HepG2 (cell line): ENCODE measurements at regions not wholly inside any gene's neighbourhood (a gene's known extent, or its start where the extent isn't known, plus 50 kb on each side); places are given as distances from the start of the nearest gene placed in this dataset.
"Not testable (repeated sequence)": the region's sequence is repeated elsewhere in the genome, so short reads cannot be mapped to it uniquely, and the experiment has no call there.

Experiments used
- ATAC-seq: fragments of 200-7000 bp; cut with Tn5 transposase; 3 replicates; pipeline ENCODE4 v1.9.1; 2020; ENCODE audit warnings: mild to moderate bottlenecking, moderate library complexity
- BruUV-seq: library from RNA; stranded (reverse); fragments of 400-500 nt; replicated peaks from 2 replicates; lab custom pipeline; 2021; lab: Mats Ljungman, UMichigan
- CTCF ChIA-PET: fragments of 300-600 bp; formaldehyde crosslinking; extraction: SDS; loops from one replicate; lab custom pipeline; 2021; ENCODE audit warnings: low total read pairs, inconsistent platforms, low intra/inter-chr PET ratio; lab: Yijun Ruan, JAX
- POLR2A ChIA-PET: fragments of 350-600 bp; sonication (Branson Sonifier 250); formaldehyde crosslinking; loops from one replicate; lab custom pipeline; 2020; ENCODE audit warnings: antibody characterized with exemption, inconsistent platforms; lab: Yijun Ruan, JAX
- DNase-seq: peaks from one replicate; pipeline ENCODE4 v3.0.0-alpha.2; 2015; ENCODE audit warnings: low spot score
- FAIRE-seq: peaks from 3 replicates; lab custom pipeline; 2011; peaks lifted over from hg19 to GRCh38; lab: Jason Lieb, UNC
- H2AFZ ChIP-seq: one replicate; pipeline ENCODE4 v1.6.1; 2011; ENCODE audit warnings: low read length, inconsistent platforms
- H3K27ac ChIP-seq: fragments of 300-600 bp; 3 replicates; pipeline ENCODE4 v1.8.0; 2011; ENCODE audit warnings: mixed run types, mild to moderate bottlenecking, mixed read lengths, low read length, inconsistent platforms; ENCODE audit not compliant: insufficient read depth; ENCODE audit errors: extremely low read length
- H3K27me3 ChIP-seq, 2 experiments: fragments of 200-600 bp in 1 of 2; 2 replicates in 1 of 2; 3 replicates in 1 of 2; pipeline versions ENCODE4 v1.6.0 to v1.8.0; 2011; ENCODE audit warnings: low read length in 2 of 2, mild to moderate bottlenecking in 2 of 2, moderate library complexity in 2 of 2, inconsistent platforms in 1 of 2; ENCODE audit not compliant: insufficient read depth in 2 of 2, control insufficient read depth in 1 of 2
- H3K36me3 ChIP-seq, 2 experiments: fragments of 200-600 bp in 1 of 2; replicated peaks in 1 of 2; 2 replicates in 1 of 2; 3 replicates in 1 of 2; pipeline versions ENCODE4 v1.5.1 to v1.8.0; 2011; ENCODE audit warnings: low read length in 2 of 2, inconsistent platforms in 1 of 2; ENCODE audit not compliant: insufficient read depth in 2 of 2, control insufficient read depth in 1 of 2
- H3K4me1 ChIP-seq: 2 replicates; pipeline ENCODE4 v1.5.1; 2012; ENCODE audit warnings: low read length, inconsistent platforms; ENCODE audit not compliant: insufficient read depth
- H3K4me2 ChIP-seq: 2 replicates; pipeline ENCODE4 v1.6.0; 2011; ENCODE audit warnings: low read depth, low read length, inconsistent platforms
- H3K4me3 ChIP-seq, 3 experiments: fragments of 200-600 bp in 1 of 3; sonication (generic), shearing (Covaris generic) in 1 of 3; replicated peaks in 1 of 3; 2 replicates each; pipeline ENCODE4 v1.5.1; 2011 to 2016; ENCODE audit warnings: low read length in 3 of 3, inconsistent platforms in 2 of 3, low read depth in 2 of 3, mild to moderate bottlenecking in 2 of 3, control low read depth in 1 of 3, mixed read lengths in 1 of 3; ENCODE audit not compliant: insufficient read depth in 1 of 3
- H3K79me2 ChIP-seq: one replicate; pipeline ENCODE4 v1.6.1; 2011; ENCODE audit warnings: low read length, inconsistent platforms; ENCODE audit not compliant: insufficient read depth
- H3K9ac ChIP-seq: 2 replicates; pipeline ENCODE4 v1.6.0; 2011; ENCODE audit warnings: mild to moderate bottlenecking, low read depth, low read length, inconsistent platforms; ENCODE audit not compliant: insufficient read depth
- H3K9me3 ChIP-seq: 2 replicates; pipeline ENCODE4 v1.5.1; 2012; ENCODE audit warnings: mild to moderate bottlenecking, low read length
- H4K20me1 ChIP-seq: 2 replicates; pipeline ENCODE4 v1.6.0; 2011; ENCODE audit warnings: inconsistent platforms, mild to moderate bottlenecking, low read length, moderate library complexity; ENCODE audit not compliant: insufficient read depth
- EHMT2 ChIP-seq: fragments of 200-600 bp; sonication (generic); IDR thresholded peaks from 2 replicates; pipeline ENCODE4 v1.7.0; 2017; ENCODE audit warnings: antibody characterized with exemption, low read depth, low read length, borderline replicate concordance
- EP300 ChIP-seq, 3 experiments: sonication (generic) in 1 of 3; formaldehyde crosslinking in 1 of 3; IDR thresholded peaks; 2 replicates each; pipeline versions ENCODE4 v1.5.1 to v1.6.1; 2011 to 2020; ENCODE audit warnings: low read depth in 2 of 3, low read length in 2 of 3, borderline replicate concordance in 1 of 3, improper control_type of control experiment in 1 of 3, mild to moderate bottlenecking in 1 of 3, missing genetic modification reagents in 1 of 3, moderate library complexity in 1 of 3
- FIP1L1 ChIP-seq: fragments of 200-400 bp; formaldehyde crosslinking; IDR thresholded peaks from 2 replicates; pipeline ENCODE4 v1.6.1; 2018; ENCODE audit warnings: low read depth, mild to moderate bottlenecking, low read length, moderate library complexity, borderline replicate concordance; ENCODE audit not compliant: insufficient read depth
- FOXJ3 ChIP-seq: sonication (generic); formaldehyde crosslinking; IDR thresholded peaks from 2 replicates; pipeline ENCODE4 v1.4.0; 2020; ENCODE audit warnings: missing genetic modification reagents, mild to moderate bottlenecking, borderline replicate concordance
- GLI4 ChIP-seq: sonication (generic); formaldehyde crosslinking; IDR thresholded peaks from 2 replicates; pipeline ENCODE4 v1.5.1; 2020; ENCODE audit warnings: missing genetic modification reagents, mild to moderate bottlenecking, moderate library complexity, borderline replicate concordance
- MTA1 ChIP-seq: sonication (generic); formaldehyde crosslinking; IDR thresholded peaks from 2 replicates; pipeline ENCODE4 v1.4.0; 2020; ENCODE audit warnings: missing genetic modification reagents, mild to moderate bottlenecking, borderline replicate concordance
- NAIF1 ChIP-seq: sonication (generic); formaldehyde crosslinking; IDR thresholded peaks from 2 replicates; pipeline ENCODE4 v1.5.0; 2020; ENCODE audit warnings: mild to moderate bottlenecking, missing genetic modification reagents, borderline replicate concordance
- NFRKB ChIP-seq: fragments of 450-650 bp; IDR thresholded peaks from 2 replicates; pipeline ENCODE4 v1.6.1; 2017
- PCBP2 ChIP-seq: fragments of 200-400 bp; formaldehyde crosslinking; optimal IDR thresholded peaks from 2 replicates; pipeline ENCODE3; 2018; ENCODE audit warnings: low read length, low read depth; ENCODE audit not compliant: poor library complexity, severe bottlenecking
- ZNF17 ChIP-seq: sonication (generic); formaldehyde crosslinking; IDR thresholded peaks from 2 replicates; pipeline ENCODE4 v1.5.0; 2020; ENCODE audit warnings: mild to moderate bottlenecking, missing genetic modification reagents
- ZNF343 ChIP-seq: sonication (generic); formaldehyde crosslinking; IDR thresholded peaks from 2 replicates; pipeline ENCODE4 v1.4.0; 2020; ENCODE audit warnings: mild to moderate bottlenecking, missing genetic modification reagents
- ZNF432 ChIP-seq: sonication (generic); formaldehyde crosslinking; IDR thresholded peaks from 2 replicates; pipeline ENCODE4 v1.5.0; 2020; ENCODE audit warnings: missing genetic modification reagents, mild to moderate bottlenecking, borderline replicate concordance
- ZNF629 ChIP-seq: sonication (generic); formaldehyde crosslinking; conservative IDR thresholded peaks from 2 replicates; pipeline ENCODE4 v1.5.0; 2020; ENCODE audit warnings: missing genetic modification reagents
- WGBS: methylation state at CpG from one replicate; pipeline ENCODE4 v1.1.6; 2017; ENCODE audit warnings: low lambda C conversion rate; 5-methylcytosine and 5-hydroxymethylcytosine counted together
- in situ Hi-C: cut with HindIII; loops from 2 replicates; pipeline ENCODE4 v1.10.0; 2017; ENCODE audit warnings: low pct_unique_long_range_greater_than_20kb; ENCODE audit not compliant: extremely low pct_ligation_motif_present
- intact Hi-C: fragments of 100-400 bp; cut with micrococcal nuclease; formaldehyde crosslinking; loops from one replicate; pipeline ENCODE4 v1.10.0; 2022; ENCODE audit not compliant: unreplicated experiment
- TF ChIP-seq, protein P1 (sequence below): IDR thresholded peaks from 2 replicates; pipeline ENCODE4 v1.6.1; 2018; ENCODE audit warnings: missing genetic modification reagents, mild to moderate bottlenecking, missing compliant biosample characterization
- TF ChIP-seq, protein P2 (sequence below): sonication (generic); formaldehyde crosslinking; IDR thresholded peaks from 2 replicates; pipeline ENCODE4 v1.4.0; 2020; ENCODE audit warnings: missing genetic modification reagents
- TF ChIP-seq, protein P3 (sequence below): sonication (generic); formaldehyde crosslinking; IDR thresholded peaks from 2 replicates; pipeline ENCODE4 v1.5.1; 2020; ENCODE audit warnings: missing genetic modification reagents, mild to moderate bottlenecking, borderline replicate concordance

DNA sequence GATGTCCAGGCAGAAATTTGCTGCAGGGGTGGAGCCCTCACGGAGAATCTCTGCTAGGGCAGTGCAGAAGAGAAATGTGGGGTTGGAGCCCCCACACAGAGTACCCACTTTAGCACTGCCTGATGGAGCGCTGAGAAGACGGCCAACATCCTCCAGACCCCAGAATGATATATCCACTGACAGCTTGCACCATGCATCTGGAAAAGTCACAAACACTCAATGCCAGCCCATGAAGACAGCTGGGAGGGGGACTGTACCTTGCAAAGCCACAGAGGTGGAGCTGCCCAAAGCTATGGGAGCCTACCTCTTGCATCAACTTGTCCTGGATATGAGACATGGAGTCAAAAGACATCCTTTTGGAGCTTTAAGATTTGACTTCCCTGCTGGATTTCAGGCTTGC, 426.3 kb upstream of the FAM174A start:
- no peak overlapping the region for H3K4me3 ChIP-seq
- H3K9me3 ChIP-seq = peaks cover 40% of the 10 kb centered on the region
- 0% methylated on average over 1 of the region's 3 CpGs for WGBS
- FAIRE-seq (no peak), DNase-seq (no peak), ATAC-seq (no peak)
- H3K36me3 ChIP-seq = no peaks in the 10 kb centered on the region
- no TSS peak for BruUV-seq
- intact Hi-C loops = no loop called here
- no peaks in the 10 kb centered on the region for H3K79me2 ChIP-seq
- H3K4me2 ChIP-seq = no peak overlapping the region
- POLR2A ChIA-PET = no interaction called here
- in situ Hi-C loops = no loop called here
- no peaks in the 10 kb centered on the region for H4K20me1 ChIP-seq
- TF ChIP-seq, protein P1, sequence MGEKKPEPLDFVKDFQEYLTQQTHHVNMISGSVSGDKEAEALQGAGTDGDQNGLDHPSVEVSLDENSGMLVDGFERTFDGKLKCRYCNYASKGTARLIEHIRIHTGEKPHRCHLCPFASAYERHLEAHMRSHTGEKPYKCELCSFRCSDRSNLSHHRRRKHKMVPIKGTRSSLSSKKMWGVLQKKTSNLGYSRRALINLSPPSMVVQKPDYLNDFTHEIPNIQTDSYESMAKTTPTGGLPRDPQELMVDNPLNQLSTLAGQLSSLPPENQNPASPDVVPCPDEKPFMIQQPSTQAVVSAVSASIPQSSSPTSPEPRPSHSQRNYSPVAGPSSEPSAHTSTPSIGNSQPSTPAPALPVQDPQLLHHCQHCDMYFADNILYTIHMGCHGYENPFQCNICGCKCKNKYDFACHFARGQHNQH = no peak
- no peak for TF ChIP-seq NAIF1 (CRISPR knock-in tag)
- TF ChIP-seq EHMT2 = no peak
- TF ChIP-seq, protein P2, sequence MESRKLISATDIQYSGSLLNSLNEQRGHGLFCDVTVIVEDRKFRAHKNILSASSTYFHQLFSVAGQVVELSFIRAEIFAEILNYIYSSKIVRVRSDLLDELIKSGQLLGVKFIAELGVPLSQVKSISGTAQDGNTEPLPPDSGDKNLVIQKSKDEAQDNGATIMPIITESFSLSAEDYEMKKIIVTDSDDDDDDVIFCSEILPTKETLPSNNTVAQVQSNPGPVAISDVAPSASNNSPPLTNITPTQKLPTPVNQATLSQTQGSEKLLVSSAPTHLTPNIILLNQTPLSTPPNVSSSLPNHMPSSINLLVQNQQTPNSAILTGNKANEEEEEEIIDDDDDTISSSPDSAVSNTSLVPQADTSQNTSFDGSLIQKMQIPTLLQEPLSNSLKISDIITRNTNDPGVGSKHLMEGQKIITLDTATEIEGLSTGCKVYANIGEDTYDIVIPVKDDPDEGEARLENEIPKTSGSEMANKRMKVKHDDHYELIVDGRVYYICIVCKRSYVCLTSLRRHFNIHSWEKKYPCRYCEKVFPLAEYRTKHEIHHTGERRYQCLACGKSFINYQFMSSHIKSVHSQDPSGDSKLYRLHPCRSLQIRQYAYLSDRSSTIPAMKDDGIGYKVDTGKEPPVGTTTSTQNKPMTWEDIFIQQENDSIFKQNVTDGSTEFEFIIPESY (CRISPR knock-in tag) = no peak
- no peak for TF ChIP-seq EP300 (IDR thresholded peaks at IDR 0.05; ENCODE audit: low read depth in 2 of 2, low read length in 2 of 2)
- no peak for TF ChIP-seq EP300 (CRISPR knock-in tag; IDR thresholded peaks at IDR 0.05; ENCODE audit: borderline replicate concordance)
- no peak for TF ChIP-seq FOXJ3 (CRISPR knock-in tag)
- TF ChIP-seq ZNF432 (CRISPR knock-in tag) = no peak
- TF ChIP-seq MTA1 (CRISPR knock-in tag) = no peak
- no peak for TF ChIP-seq FIP1L1
- TF ChIP-seq PCBP2 = no peak
- no peak for TF ChIP-seq ZNF17
- no peak for TF ChIP-seq GLI4 (CRISPR knock-in tag)
- TF ChIP-seq NFRKB = no peak
- TF ChIP-seq ZNF343 = no peak
- TF ChIP-seq, protein P3, sequence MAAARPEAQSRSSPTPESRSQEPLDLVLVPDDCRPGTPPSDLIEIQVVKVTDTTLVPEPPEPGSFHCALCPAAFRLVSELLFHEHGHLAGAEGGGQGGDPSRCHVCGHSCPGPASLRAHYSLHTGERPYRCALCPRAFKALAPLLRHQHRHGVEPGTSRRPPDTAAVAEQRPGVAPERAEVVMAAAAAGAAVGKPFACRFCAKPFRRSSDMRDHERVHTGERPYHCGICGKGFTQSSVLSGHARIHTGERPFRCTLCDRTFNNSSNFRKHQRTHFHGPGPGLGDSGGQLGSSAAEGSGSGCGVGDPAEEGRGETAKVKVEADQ (CRISPR knock-in tag) = no peak
- TF ChIP-seq ZNF629 = no peak
- H3K9ac ChIP-seq = no peak overlapping the region
- no peak overlapping the region for H3K27ac ChIP-seq
- no peaks in the 10 kb centered on the region for H3K4me1 ChIP-seq
- CTCF ChIA-PET = no interaction called here
- no peak overlapping the region for H2AFZ ChIP-seq
- no peaks in the 10 kb centered on the region for H3K27me3 ChIP-seq

DNA sequence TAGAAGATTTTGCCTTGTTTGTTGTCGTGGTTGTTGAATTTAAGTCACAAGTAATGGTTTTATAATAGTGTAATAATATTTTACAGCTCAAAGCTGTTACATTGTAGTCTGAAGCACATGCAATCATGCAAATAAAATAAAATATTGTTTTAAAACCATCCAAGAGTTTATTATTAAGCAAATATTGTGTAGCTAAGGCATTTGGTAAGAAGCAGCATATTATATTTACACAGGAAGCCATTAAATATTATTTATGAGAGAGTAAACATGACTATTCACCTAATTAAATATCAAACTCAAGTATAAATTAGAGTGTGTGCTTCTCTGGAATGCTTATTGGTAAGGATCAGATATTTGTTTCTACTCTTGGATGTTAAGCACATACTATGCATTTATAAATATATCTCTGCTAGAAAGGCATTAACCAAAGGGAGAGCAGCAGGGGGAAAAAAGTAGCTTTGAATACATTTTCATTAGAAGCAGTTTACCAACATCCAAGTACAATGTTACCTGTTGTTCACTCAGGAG, 431.5 kb upstream of the FAM174A start:
- H2AFZ ChIP-seq, H3K4me2 ChIP-seq, POLR2A ChIA-PET, H3K36me3 ChIP-seq, H3K4me3 ChIP-seq, H3K9ac ChIP-seq, intact Hi-C loops, H3K27me3 ChIP-seq, DNase-seq, CTCF ChIA-PET, BruUV-seq, FAIRE-seq, ATAC-seq, in situ Hi-C loops, H3K4me1 ChIP-seq, H4K20me1 ChIP-seq, H3K79me2 ChIP-seq, H3K27ac ChIP-seq: not testable (repeated sequence)
- 0% methylated on average over 1 of the region's 1 CpG for WGBS
- H3K9me3 ChIP-seq = peaks cover 16% of the 10 kb centered on the region
